NCI-H2081 (cell line): ENCODE measurements at regions not wholly inside any gene's neighbourhood (a gene's known extent, or its start where the extent isn't known, plus 50 kb on each side); places are given as distances from the start of the nearest gene placed in this dataset.

Experiments
- DNase-seq, 2 experiments: peaks; one replicate each; lab custom pipeline; 2025; lab: John Stamatoyannopoulos, UW

DNA sequence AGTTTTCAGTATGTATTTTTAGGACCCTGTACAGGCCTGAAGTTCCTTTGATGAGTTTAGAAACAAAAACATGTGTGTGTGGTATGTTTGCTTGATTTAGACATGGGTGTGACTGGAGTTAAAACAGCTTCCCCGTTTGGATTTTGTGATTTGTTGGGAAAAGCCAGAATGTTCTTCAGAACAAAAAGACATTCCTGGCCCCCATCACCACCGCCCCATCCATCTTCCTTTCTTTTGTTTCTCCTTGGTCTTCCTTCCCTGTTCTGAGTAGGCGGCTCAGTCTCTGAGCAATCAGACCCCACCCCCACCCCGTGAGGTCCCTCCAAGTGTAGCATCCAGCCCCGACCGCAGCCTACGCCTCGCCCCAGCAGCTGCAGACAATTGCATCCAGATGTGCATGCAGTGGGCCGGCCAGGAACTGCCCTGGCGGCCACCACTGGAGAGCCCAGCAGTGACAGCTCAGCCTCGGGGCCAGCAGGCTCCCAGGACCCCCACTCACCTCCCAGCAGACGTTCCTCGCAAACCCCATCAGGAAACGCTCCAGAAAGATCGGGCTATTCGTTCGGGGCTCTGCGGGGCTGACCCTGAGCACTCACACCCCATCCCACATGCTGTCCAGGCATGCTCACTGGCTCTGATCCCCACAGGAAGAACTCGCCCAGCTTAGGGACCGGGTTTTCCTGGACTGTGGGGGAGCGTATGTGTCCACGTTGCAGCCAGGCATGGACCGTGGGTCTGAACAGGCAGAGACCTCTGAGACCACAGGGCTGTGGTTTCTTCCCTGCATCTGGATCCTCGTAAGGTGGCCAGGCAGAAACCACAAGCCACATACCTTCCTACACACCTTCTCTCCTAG lies 99.8 kb upstream of the CDH5 start:
- no peak for DNase-seq

DNA sequence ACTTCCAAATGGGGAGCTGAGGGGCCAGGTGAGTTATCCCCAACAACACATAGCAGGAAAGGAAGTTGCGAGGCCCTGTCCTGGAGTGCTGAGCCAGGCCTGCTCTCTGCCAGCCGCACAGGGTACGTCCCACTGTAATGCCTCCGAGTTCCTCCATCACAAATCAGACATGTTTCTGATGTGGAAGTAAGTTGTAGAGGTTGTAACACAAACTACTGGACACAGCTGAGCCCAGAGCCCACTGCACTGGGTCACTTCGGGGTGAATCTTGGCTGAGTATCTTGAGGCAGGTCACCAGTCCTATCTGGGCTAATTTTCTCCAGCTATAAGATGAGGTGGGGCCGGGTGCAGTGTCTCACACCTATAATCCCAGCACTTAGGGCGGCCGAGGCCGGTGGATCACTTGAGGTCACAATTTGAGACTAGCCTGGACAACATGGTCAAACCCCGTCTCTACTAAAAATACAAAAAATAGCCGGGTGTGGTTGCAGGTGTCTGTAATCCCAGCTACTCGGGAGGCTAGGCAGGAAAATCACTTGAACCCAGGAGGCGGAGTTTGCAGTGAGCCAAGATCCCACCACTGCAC lies 100.8 kb upstream of the CDH5 start:
- no peak for DNase-seq

- no peak for DNase-seq
These were observed 101.5 kb upstream of the CDH5 start for GRCh38 chr16:66265048-66265415.

DNA sequence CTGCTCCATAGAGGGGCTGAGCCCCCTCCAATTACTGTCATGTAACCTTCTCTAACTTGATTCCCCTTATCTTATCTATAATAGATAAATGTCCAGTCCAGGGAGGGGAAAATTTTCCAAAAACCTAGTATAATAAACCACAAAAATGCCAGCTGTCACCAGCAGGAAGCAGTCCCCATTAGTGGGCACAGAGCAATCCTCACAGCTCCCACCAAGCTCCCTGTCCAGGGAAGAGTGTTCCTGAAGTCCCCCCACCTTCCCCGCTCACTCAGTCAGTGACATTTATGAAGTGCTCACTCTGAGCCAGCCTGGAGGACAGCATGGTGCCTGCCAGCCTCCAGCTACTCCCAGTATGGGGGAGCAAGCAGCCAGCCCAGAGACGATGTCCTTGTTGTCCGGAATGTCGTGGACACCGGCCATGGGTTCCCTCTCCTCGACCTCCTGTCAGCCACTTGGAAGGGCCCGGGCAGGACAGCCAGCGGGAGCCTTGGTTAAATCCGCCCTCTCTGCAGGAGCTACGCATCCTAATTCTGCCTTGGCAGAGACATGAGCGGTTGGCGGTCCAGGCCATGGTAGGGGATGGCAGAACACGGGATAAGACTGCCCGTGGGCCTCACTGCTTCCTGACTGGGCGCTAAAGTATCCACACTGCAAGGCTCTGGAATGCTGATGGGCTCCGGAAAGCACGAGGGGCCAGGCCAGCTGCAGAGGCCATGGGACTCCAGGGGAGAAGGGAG lies 102.0 kb upstream of the CDH5 start:
- no peak for DNase-seq

GRCh38 chr16:66263973-66264310 lies 102.5 kb upstream of the CDH5 start:
- no peak for DNase-seq

DNA sequence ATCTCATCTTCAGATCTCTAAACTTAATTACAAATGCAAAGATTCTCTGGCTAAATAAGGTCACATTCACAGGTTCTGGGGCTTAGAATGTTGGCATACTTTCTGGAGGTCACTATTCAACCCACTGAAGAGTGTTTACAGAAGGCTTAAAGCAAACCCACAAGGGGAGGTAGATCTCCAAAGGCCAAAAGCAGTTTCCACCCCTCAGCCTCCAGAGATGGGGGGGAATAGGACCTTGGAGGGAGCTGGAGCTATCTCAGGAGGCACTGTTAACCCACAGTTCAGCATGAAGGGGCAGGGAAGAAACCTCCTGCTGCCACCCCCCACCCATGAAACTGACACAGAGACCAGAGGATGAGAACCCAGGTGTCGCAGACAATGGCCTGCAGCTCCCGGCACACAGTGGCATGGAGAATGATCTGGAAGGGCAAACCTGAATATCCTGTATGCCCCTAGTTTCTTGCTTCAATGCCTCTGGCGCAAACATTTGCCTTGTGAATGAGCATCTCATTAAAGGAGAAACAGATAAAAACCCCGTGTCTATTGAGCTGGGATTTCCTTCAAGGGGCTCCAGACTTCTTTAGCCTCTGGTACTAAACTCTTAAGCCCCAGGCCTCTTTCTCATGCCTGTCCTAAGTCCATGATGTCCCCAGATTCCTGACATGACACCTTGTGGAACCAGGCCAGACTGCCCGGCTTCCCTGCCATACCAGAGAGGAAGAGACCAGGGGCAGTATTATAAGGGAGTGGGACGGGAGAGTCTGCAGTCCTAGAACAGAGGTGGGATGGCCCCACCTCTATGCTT lies 103.1 kb upstream of the CDH5 start:
- DNase-seq = no peak

GRCh38 chr16:66262253-66263167 lies 104.0 kb upstream of the CDH5 start:
- no peak for DNase-seq

GRCh38 chr16:66261826-66262225 lies 104.7 kb upstream of the CDH5 start:
- DNase-seq = no peak

DNA sequence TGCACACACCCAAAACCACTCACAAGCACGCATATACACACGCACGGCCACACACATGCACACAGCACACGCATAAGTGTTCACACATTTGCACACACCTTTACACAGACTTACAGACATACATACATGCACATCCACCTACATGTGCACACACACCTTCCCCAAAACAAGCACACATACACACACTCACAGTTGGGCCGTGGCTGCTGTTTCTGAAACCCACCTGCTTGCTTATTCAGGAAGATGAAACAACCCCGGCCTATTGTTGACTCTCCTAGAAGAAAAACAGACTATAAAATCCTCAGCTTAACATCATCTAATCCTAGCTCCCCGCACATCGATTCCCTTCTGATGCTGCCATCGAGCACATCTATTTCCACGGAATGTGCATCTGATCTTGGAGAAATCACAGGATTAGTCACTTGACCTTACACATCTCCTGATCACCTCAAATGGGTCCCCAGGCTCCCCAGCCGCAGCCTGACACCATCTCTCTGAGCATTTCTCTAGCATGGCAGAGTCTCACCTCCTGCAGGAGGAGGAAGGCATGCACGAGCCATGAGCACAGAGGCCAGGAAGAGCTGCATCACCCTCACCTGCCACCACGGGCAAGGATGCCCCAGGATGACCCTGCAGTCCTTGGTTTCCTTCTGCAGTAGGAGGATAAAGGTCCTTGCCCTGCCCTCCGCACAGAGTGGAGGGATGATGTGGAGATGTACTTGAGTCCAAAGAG lies 105.8 kb upstream of the CDH5 start:
- no peak for DNase-seq

DNA sequence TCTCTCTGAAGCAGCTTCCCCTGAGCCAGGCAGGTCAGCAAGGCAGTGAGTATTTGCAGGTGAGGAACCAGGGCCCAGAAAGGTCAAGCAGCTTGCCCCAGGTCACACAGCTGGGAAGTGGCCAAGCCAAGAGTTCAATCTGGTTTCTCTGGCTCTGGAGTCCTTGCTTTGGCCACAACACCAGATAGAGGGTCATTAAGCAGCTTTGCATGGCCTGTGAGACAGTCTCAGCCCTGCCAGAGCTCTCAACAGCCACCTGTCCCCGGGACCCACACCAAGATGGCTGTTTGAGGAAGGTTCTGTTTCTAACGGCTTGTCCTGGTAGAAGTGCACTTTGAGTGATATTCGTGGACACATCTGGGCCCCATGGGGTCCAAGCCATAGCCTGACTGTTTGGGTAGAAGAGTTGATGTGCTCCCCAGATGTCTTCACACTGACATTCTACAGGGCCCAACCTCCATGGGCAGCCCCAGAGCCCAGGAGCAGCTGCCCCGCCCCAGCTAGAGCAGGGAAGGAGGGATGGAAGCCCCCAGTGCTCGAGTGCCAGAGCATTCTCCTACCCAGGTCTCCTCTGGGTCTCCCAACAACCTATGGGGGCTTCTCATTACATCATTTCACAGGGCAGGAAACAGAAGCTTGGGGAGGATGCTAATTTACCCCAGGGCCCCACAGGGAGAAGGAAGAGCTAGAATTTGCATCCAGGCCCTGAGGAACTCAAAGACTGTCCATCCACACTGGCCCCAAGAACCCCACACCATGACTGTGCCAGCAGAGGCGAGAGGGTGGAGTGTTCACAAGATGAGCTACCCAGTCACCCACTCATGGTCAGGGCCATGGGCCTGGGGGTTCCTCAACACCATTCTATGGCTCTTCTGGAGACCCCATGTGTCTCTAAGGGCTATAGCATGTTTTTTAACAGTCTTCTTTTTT lies 107.3 kb upstream of the CDH5 start:
- DNase-seq = no peak

- no peak for DNase-seq
These were observed 109.6 kb upstream of the CDH5 start for GRCh38 chr16:66256919-66257318.

DNA sequence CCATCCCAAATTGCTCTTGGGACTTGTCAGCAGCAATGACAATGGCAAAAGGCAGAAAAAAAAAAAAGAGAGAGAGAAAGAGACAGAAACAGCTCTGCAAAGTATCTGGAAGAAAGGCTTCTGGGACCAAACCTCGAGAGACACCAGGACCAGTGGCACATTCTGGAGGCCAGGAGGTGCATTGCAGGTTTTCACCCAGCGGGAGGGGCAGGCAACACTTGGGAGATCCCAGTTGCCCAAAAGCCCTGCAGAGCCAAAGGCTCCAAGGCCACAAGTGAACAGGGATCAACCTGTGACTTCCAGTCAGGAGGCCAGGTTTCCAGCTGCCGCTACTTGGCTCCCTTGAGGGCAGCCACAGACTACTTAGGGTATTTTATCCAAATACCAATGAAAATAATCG lies 110.8 kb upstream of the CDH5 start:
- no peak for DNase-seq

- DNase-seq = no peak
These were observed 111.7 kb upstream of the CDH5 start for GRCh38 chr16:66254751-66255150.

GRCh38 chr16:66254106-66254505 lies 112.4 kb upstream of the CDH5 start:
- no peak for DNase-seq

GRCh38 chr16:66251476-66252160 lies 114.9 kb upstream of the CDH5 start:
- DNase-seq = no peak

- DNase-seq = no peak
These were observed 115.6 kb upstream of the CDH5 start for GRCh38 chr16:66250686-66251431.

DNA sequence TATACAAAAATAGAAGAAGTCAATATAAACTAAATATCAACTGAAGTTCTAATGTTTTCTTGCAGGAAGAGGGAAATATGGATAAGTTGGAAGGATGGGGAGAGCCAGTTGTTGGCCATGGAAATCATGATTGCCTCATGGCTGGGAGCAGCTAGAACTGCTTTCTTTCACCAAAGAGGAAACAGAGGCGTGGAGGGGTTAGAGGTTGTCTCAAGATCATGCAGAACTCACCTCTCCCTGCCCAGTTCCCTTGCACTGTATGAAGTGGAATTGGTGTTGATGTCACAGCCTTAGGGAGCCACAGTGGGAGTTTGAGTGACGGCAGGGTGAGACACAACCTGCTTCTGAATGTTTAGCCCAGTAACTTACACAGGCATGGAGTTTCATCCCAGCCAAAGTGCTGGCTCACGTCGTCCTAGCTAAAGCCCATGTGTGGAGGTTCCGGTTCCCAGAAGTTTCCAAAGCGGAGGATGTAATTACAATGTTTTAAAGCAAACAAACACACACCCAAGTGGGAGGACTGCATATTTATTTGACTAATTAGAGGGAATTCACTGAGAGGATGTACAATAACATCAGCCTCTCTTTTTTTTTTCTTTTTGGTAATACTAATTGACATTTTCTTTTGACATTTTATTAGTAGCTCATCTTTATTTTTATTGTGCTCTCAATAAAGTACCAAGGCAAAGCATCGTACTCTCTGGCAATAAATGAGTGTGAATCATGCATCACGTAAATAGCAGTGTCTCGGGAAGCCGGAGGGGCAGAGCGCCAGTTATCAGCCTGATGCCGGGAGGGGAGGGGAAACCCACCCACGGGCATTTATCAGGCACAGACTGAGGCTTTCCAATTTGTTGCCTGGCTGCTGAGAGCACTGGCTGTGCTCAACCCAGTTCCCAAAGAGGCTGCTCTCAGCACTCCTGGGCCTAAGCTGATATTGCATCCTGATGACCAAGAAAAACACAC lies 118.7 kb upstream of the CDH5 start:
- DNase-seq = no peak
